Chondrocyte (in vitro differentiated cells): ENCODE measurements at regions not wholly inside any gene's neighbourhood (a gene's known extent, or its start where the extent isn't known, plus 50 kb on each side); places are given as distances from the start of the nearest gene placed in this dataset.

ENCODE experiments used
- DNase-seq: peaks from one replicate; pipeline ENCODE4 v3.0.0; 2021; ENCODE audit warnings: mixed read lengths, low spot score
- H3K27ac Mint-ChIP-seq: one replicate; pipeline ENCODE4 v1.8.0; 2021; ENCODE audit warnings: mild to moderate bottlenecking, moderate library complexity, mixed read lengths; ENCODE audit not compliant: unreplicated experiment
- H3K27me3 Mint-ChIP-seq: 2 replicates; pipeline ENCODE4 v1.8.0; 2021; ENCODE audit warnings: low read depth, mixed read lengths
- H3K36me3 Mint-ChIP-seq: 2 replicates; pipeline ENCODE4 v1.8.0; 2021; ENCODE audit warnings: low read depth, mixed read lengths
- H3K4me1 Mint-ChIP-seq: 2 replicates; pipeline ENCODE4 v1.8.0; 2021; ENCODE audit warnings: low read depth, mild to moderate bottlenecking, mixed read lengths
- H3K4me3 Mint-ChIP-seq: one replicate; pipeline ENCODE4 v1.8.0; 2021; ENCODE audit warnings: mild to moderate bottlenecking, moderate library complexity, mixed read lengths; ENCODE audit not compliant: unreplicated experiment
- H3K9me3 Mint-ChIP-seq: 2 replicates; pipeline ENCODE4 v1.8.0; 2021; ENCODE audit warnings: low read depth, mixed read lengths
- CTCF ChIP-seq: fragments of 200-600 bp; sonication (generic); IDR thresholded peaks from 2 replicates; pipeline ENCODE4 v1.5.0; 2021; ENCODE audit warnings: antibody characterized with exemption, mild to moderate bottlenecking, moderate library complexity

DNA sequence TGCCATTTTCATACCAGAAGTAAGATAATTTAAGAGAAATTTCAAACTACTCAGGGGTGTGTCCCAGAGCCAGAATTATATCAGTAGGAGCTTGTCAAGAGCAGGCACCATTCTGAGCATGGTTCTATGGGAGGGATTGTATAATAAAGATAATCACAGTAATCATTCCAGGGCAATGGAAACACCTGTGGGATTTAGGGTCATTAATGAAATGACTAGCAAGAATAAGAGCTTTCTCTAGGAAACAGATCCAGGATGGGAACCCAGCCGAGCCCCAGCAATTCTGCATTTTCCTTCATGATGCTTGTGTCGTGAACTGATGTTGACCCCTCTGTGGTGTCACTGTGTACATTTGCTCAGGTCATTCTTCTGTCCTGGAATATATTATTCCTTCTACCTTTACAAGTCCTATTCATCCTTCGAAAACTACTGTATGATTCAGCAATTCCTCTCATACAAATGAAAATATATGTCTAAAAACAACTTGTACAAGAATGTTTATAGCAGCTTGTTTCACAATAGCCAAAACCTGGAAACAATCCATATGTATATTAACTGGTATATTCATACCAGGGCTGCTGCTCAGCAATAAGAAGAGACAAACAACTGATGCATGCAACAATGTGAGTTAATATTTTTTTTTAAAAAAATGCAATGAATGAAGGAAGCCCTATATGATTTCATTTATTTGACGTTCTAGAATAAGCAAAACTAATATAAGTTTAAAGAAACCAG, 687.8 kb upstream of the KLHL29 start:
- H3K9me3 Mint-ChIP-seq = no peaks in the 10 kb centered on the region
- no peak overlapping the region for H3K27ac Mint-ChIP-seq
- DNase-seq = no peak
- no peak for TF ChIP-seq CTCF
- H3K4me3 Mint-ChIP-seq = no peak overlapping the region
- no peaks in the 10 kb centered on the region for H3K4me1 Mint-ChIP-seq
- no peaks in the 10 kb centered on the region for H3K27me3 Mint-ChIP-seq
- H3K36me3 Mint-ChIP-seq = no peaks in the 10 kb centered on the region

- no peaks in the 10 kb centered on the region for H3K4me1 Mint-ChIP-seq
- H3K36me3 Mint-ChIP-seq = no peaks in the 10 kb centered on the region
- H3K9me3 Mint-ChIP-seq = peaks cover 6% of the 10 kb centered on the region
- DNase-seq = no peak
- H3K27me3 Mint-ChIP-seq = no peaks in the 10 kb centered on the region
- no peak for TF ChIP-seq CTCF
- no peak overlapping the region for H3K4me3 Mint-ChIP-seq
- no peak overlapping the region for H3K27ac Mint-ChIP-seq
Measured at GRCh38 chr2:22701561-22702160, 683.3 kb upstream of the KLHL29 start.

GRCh38 chr2:22703286-22703920, 681.6 kb upstream of the KLHL29 start:
- Mint-ChIP-seq H3K27ac (no peak overlapping the region), H3K36me3 (no peaks in the 10 kb centered on the region), H3K27me3 (no peaks in the 10 kb centered on the region), H3K4me3 (no peak overlapping the region), H3K9me3 (peaks cover 9% of the 10 kb centered on the region), H3K4me1 (no peaks in the 10 kb centered on the region)
- DNase-seq = no peak
- TF ChIP-seq CTCF = no peak

DNA sequence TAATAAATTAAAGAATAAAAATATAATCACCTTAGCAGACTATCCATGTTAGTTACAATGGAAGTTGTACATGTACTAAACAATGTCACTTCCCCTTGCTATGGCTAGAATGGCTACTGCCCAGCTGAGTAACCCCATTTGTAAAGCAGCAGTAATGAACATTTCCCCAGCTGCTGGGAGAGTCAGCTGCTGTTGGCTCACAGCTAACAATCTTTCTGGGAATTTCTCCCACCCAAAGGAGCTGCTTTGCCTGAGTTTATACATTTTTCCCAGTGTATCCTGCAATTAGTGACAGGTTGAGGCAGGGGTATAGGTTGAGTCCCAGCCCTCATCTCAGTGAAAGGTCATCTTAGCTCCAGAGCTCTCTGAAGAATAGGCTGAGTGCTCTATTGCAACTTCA, 665.6 kb upstream of the KLHL29 start:
- no peak for TF ChIP-seq CTCF
- no peak overlapping the region for H3K4me3 Mint-ChIP-seq
- no peak for DNase-seq
- no peaks in the 10 kb centered on the region for H3K36me3 Mint-ChIP-seq
- no peaks in the 10 kb centered on the region for H3K4me1 Mint-ChIP-seq
- H3K27ac Mint-ChIP-seq = no peak overlapping the region
- peaks cover 12% of the 10 kb centered on the region for H3K9me3 Mint-ChIP-seq
- H3K27me3 Mint-ChIP-seq = no peaks in the 10 kb centered on the region

DNA sequence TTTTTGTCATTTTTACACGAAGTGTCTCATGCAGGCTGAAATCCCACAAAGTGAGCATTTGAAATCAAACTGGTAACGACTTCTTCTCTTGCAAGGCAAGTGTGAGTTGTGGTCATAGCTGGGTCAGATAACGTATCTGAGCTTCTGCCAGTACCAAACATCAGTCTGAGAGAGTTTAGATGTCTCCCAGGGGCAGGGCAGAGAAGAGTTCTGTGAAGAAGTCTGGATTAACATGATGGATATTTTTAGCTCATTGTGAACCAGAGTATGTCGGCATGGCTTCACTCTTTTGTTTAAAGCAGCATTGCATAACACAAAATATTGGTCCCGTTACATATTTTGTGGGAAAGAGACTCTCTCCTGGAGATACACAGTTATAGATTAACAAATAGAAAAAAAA, 655.5 kb upstream of the KLHL29 start:
- Mint-ChIP-seq H3K27me3 (peaks cover 6% of the 10 kb centered on the region), H3K36me3 (no peaks in the 10 kb centered on the region), H3K4me3 (no peak overlapping the region), H3K27ac (no peak overlapping the region), H3K9me3 (peaks cover 13% of the 10 kb centered on the region), H3K4me1 (no peaks in the 10 kb centered on the region)
- DNase-seq = no peak
- no peak for TF ChIP-seq CTCF
